ENCODE measurements at regions not wholly inside any gene's neighbourhood (a gene's known extent, or its start where the extent isn't known, plus 50 kb on each side); places are given as distances from the start of the nearest gene placed in this dataset.
"Not testable (repeated sequence)": the region's sequence is repeated elsewhere in the genome, so short reads cannot be mapped to it uniquely, and the experiment has no call there.

- Mint-ChIP-seq H3K36me3 (ENCODE audit: unreplicated experiment) (peaks cover 22% of the 10 kb centered on the region), H3K4me1 (ENCODE audit: low read depth, unreplicated experiment) (peaks cover 13% of the 10 kb centered on the region), H3K27me3 (ENCODE audit: unreplicated experiment) (no peaks in the 10 kb centered on the region), H3K4me3 (ENCODE audit: unreplicated experiment) (no peak overlapping the region), H3K9me3 (ENCODE audit: unreplicated experiment) (peaks cover 5% of the 10 kb centered on the region), H3K27ac (ENCODE audit: unreplicated experiment) (no peak overlapping the region)
- DNase-seq = no peak
- no peak for TF ChIP-seq CTCF (IDR thresholded peaks at IDR 0.05; ENCODE audit: partially characterized antibody, unreplicated experiment)
These were observed 613.6 kb upstream of the CBLB start for GRCh38 chr3:106482451-106482850.

- no peak for DNase-seq
- Mint-ChIP-seq H3K4me3 (ENCODE audit: unreplicated experiment) (no peak overlapping the region), H3K36me3 (ENCODE audit: unreplicated experiment) (peaks cover 5% of the 10 kb centered on the region), H3K9me3 (ENCODE audit: unreplicated experiment) (peaks cover 2% of the 10 kb centered on the region), H3K27ac (ENCODE audit: unreplicated experiment) (peak overlapping the region; percentile 29), H3K4me1 (ENCODE audit: low read depth, unreplicated experiment) (peaks cover 16% of the 10 kb centered on the region), H3K27me3 (ENCODE audit: unreplicated experiment) (no peaks in the 10 kb centered on the region)
- no peak for TF ChIP-seq CTCF (IDR thresholded peaks at IDR 0.05; ENCODE audit: partially characterized antibody, unreplicated experiment)
These were observed 616.4 kb upstream of the CBLB start for GRCh38 chr3:106485217-106485616.

- peaks cover 16% of the 10 kb centered on the region for H3K4me1 Mint-ChIP-seq (ENCODE audit: low read depth, unreplicated experiment)
- H3K27me3 Mint-ChIP-seq (ENCODE audit: unreplicated experiment) = no peaks in the 10 kb centered on the region
- DNase-seq = no peak
- H3K9me3 Mint-ChIP-seq (ENCODE audit: unreplicated experiment) = peaks cover 2% of the 10 kb centered on the region
- peaks cover 5% of the 10 kb centered on the region for H3K36me3 Mint-ChIP-seq (ENCODE audit: unreplicated experiment)
- TF ChIP-seq CTCF (IDR thresholded peaks at IDR 0.05; ENCODE audit: partially characterized antibody, unreplicated experiment) = no peak
- H3K4me3 Mint-ChIP-seq (ENCODE audit: unreplicated experiment) = peak overlapping the region; percentile 22
- peak overlapping the region; percentile 13 for H3K27ac Mint-ChIP-seq (ENCODE audit: unreplicated experiment)
These were observed 617.0 kb upstream of the CBLB start for GRCh38 chr3:106485802-106486201.

- not testable (repeated sequence) for H3K9me3 Mint-ChIP-seq (ENCODE audit: unreplicated experiment); H3K36me3 Mint-ChIP-seq (ENCODE audit: unreplicated experiment); H3K27ac Mint-ChIP-seq (ENCODE audit: unreplicated experiment); DNase-seq; H3K4me3 Mint-ChIP-seq (ENCODE audit: unreplicated experiment); H3K27me3 Mint-ChIP-seq (ENCODE audit: unreplicated experiment)
- H3K4me1 Mint-ChIP-seq (ENCODE audit: low read depth, unreplicated experiment) = peaks cover 19% of the 10 kb centered on the region
These were observed 618.3 kb upstream of the CBLB start for GRCh38 chr3:106486945-106487639.

- H3K4me1 Mint-ChIP-seq (ENCODE audit: low read depth, unreplicated experiment) = peaks cover 24% of the 10 kb centered on the region
- peaks cover 5% of the 10 kb centered on the region for H3K36me3 Mint-ChIP-seq (ENCODE audit: unreplicated experiment)
- no peak for TF ChIP-seq CTCF (IDR thresholded peaks at IDR 0.05; ENCODE audit: partially characterized antibody, unreplicated experiment)
- DNase-seq = no peak
- H3K27me3 Mint-ChIP-seq (ENCODE audit: unreplicated experiment) = no peaks in the 10 kb centered on the region
- no peak overlapping the region for H3K27ac Mint-ChIP-seq (ENCODE audit: unreplicated experiment)
- H3K9me3 Mint-ChIP-seq (ENCODE audit: unreplicated experiment) = no peaks in the 10 kb centered on the region
- H3K4me3 Mint-ChIP-seq (ENCODE audit: unreplicated experiment) = no peak overlapping the region
These were observed 619.5 kb upstream of the CBLB start for GRCh38 chr3:106488331-106488730.

Data from glutamatergic neuron (in vitro differentiated cells).